Smooth muscle cell (in vitro differentiated cells): ENCODE measurements at regions not wholly inside any gene's neighbourhood (a gene's known extent, or its start where the extent isn't known, plus 50 kb on each side); places are given as distances from the start of the nearest gene placed in this dataset.
A peak's percentile ranks its signal among the peaks of the same experiment; 100 is the strongest.

Source experiments
- DNase-seq: peaks from one replicate; lab custom pipeline; 2025; ENCODE audit not compliant: unreplicated experiment; lab: John Stamatoyannopoulos, UW
- H2AFZ ChIP-seq: fragments of 200-600 bp; sonication (generic); 2 replicates; pipeline ENCODE4 v1.6.0; 2016; ENCODE audit warnings: antibody characterized with exemption, low read depth, mild to moderate bottlenecking
- H3F3A ChIP-seq: fragments of 200-600 bp; sonication (generic); 2 replicates; pipeline ENCODE4 v1.6.0; 2017; ENCODE audit warnings: antibody characterized with exemption, low read depth
- H3K27ac ChIP-seq: fragments of 200-600 bp; sonication (generic); 2 replicates; pipeline ENCODE4 v1.5.1; 2016; ENCODE audit warnings: low read depth, mild to moderate bottlenecking
- H3K27me3 ChIP-seq: fragments of 200-600 bp; sonication (generic); 2 replicates; pipeline ENCODE4 v1.6.1; 2016; ENCODE audit warnings: low read depth, mild to moderate bottlenecking
- H3K36me3 ChIP-seq: fragments of 200-600 bp; sonication (generic); 2 replicates; pipeline ENCODE4 v1.5.1; 2016; ENCODE audit warnings: low read depth
- H3K4me1 ChIP-seq: fragments of 200-600 bp; sonication (generic); 2 replicates; pipeline ENCODE4 v1.5.1; 2016; ENCODE audit warnings: low read depth
- H3K4me2 ChIP-seq: fragments of 200-600 bp; sonication (generic); 2 replicates; pipeline ENCODE4 v1.6.0; 2016; ENCODE audit warnings: mild to moderate bottlenecking
- H3K4me3 ChIP-seq: fragments of 200-600 bp; sonication (generic); 2 replicates; pipeline ENCODE4 v1.5.1; 2016; ENCODE audit warnings: mild to moderate bottlenecking
- H3K79me2 ChIP-seq: fragments of 200-600 bp; sonication (generic); 2 replicates; pipeline ENCODE4 v1.6.0; 2016; ENCODE audit warnings: low read depth, mild to moderate bottlenecking
- H3K9ac ChIP-seq: fragments of 200-600 bp; sonication (generic); 2 replicates; pipeline ENCODE4 v1.6.0; 2016; ENCODE audit warnings: low read depth
- H3K9me3 ChIP-seq: fragments of 200-600 bp; sonication (generic); replicated peaks from 2 replicates; pipeline ENCODE4 v1.5.1; 2016; ENCODE audit warnings: low read depth
- H4K20me1 ChIP-seq: fragments of 200-600 bp; sonication (generic); 2 replicates; pipeline ENCODE4 v1.6.0; 2016; ENCODE audit warnings: low read depth
- CTCF ChIP-seq: fragments of 200-600 bp; sonication (generic); IDR thresholded peaks from 2 replicates; pipeline ENCODE4 v1.5.1; 2017; ENCODE audit warnings: borderline replicate concordance, mild to moderate bottlenecking, antibody characterized with exemption; ENCODE audit not compliant: insufficient read depth, poor library complexity, severe bottlenecking
- WGBS: methylation state at CpG from one replicate; pipeline ENCODE4 v1.1.7; 2016; ENCODE audit warnings: low lambda C conversion rate; 5-methylcytosine and 5-hydroxymethylcytosine counted together

- Histone ChIP-seq H3K9me3 (no peaks in the 10 kb centered on the region), H3K4me1 (no peaks in the 10 kb centered on the region), H2AFZ (no peak overlapping the region), H3K79me2 (no peaks in the 10 kb centered on the region), H3F3A (no peaks in the 10 kb centered on the region), H4K20me1 (no peaks in the 10 kb centered on the region), H3K27me3 (peaks cover 21% of the 10 kb centered on the region), H3K4me3 (no peak overlapping the region), H3K36me3 (no peaks in the 10 kb centered on the region), H3K4me2 (no peak overlapping the region), H3K9ac (no peak overlapping the region), H3K27ac (no peak overlapping the region)
- 91% methylated on average over 4 of the region's 4 CpGs for WGBS
- DNase-seq: no peak
- TF ChIP-seq CTCF: no peak
Observed at GRCh38 chr4:164377277-164377676, 376.7 kb upstream of the SMIM31 start.

- Histone ChIP-seq H3F3A (no peaks in the 10 kb centered on the region), H3K4me1 (peaks cover 9% of the 10 kb centered on the region), H2AFZ (no peak overlapping the region), H3K9ac (no peak overlapping the region), H3K27ac (no peak overlapping the region), H4K20me1 (no peaks in the 10 kb centered on the region), H3K36me3 (no peaks in the 10 kb centered on the region), H3K79me2 (no peaks in the 10 kb centered on the region), H3K27me3 (peaks cover 32% of the 10 kb centered on the region), H3K9me3 (no peaks in the 10 kb centered on the region), H3K4me3 (no peak overlapping the region), H3K4me2 (no peak overlapping the region)
- DNase-seq: no peak
- TF ChIP-seq CTCF: no peak
- WGBS: 86% methylated on average over 5 of the region's 5 CpGs
Observed at GRCh38 chr4:164378361-164378760, 375.6 kb upstream of the SMIM31 start.

GRCh38 chr4:164379694-164380093, 374.2 kb upstream of the SMIM31 start:
- Histone ChIP-seq H3K79me2 (no peaks in the 10 kb centered on the region), H3F3A (no peaks in the 10 kb centered on the region), H3K9ac (no peak overlapping the region), H3K36me3 (no peaks in the 10 kb centered on the region), H3K9me3 (no peaks in the 10 kb centered on the region), H2AFZ (no peak overlapping the region), H3K4me2 (no peak overlapping the region), H3K27ac (no peak overlapping the region), H4K20me1 (no peaks in the 10 kb centered on the region), H3K4me3 (no peak overlapping the region), H3K27me3 (peaks cover 45% of the 10 kb centered on the region), H3K4me1 (peaks cover 12% of the 10 kb centered on the region)
- 81% methylated on average over 3 of the region's 3 CpGs for WGBS
- no peak for TF ChIP-seq CTCF
- DNase-seq: no peak

DNA sequence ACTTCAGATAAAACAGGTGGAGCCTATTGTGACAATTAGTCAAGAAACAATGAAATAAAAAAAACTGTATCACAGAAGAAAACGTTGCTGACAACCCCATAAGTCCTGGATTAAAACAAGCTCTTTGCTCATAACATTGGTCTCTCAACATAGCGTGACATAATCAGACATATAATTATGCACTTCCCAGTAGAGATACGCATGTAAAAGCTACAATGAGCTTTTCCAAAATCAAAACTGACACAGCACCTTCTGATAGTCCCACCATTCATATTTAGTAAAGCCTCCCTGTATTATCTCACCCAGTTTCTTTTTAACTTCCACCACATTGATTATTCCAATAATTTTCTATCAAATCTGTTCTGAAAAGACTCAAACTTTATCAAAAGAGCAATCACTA, 372.1 kb upstream of the SMIM31 start:
- DNase-seq: no peak
- 80% methylated on average over 3 of the region's 3 CpGs for WGBS
- Histone ChIP-seq H3K4me3 (peak overlapping the region; percentile 53), H3K4me1 (peaks cover 12% of the 10 kb centered on the region), H3K27ac (no peak overlapping the region), H3K4me2 (no peak overlapping the region), H2AFZ (no peak overlapping the region), H3F3A (no peaks in the 10 kb centered on the region), H3K79me2 (no peaks in the 10 kb centered on the region), H3K9me3 (no peaks in the 10 kb centered on the region), H4K20me1 (no peaks in the 10 kb centered on the region), H3K36me3 (no peaks in the 10 kb centered on the region), H3K9ac (no peak overlapping the region), H3K27me3 (peaks cover 64% of the 10 kb centered on the region)
- TF ChIP-seq CTCF: no peak
